AG04450 (cell line): ENCODE measurements at regions not wholly inside any gene's neighbourhood (a gene's known extent, or its start where the extent isn't known, plus 50 kb on each side); places are given as distances from the start of the nearest gene placed in this dataset. TPM values are rescaled to one million over a fixed set of nuclear protein-coding genes. Genes with fewer than 3 reads are reported as not detected.
"Not testable (repeated sequence)": the region's sequence is repeated elsewhere in the genome, so short reads cannot be mapped to it uniquely, and the experiment has no call there.

Experiments used
- CTCF ChIA-PET: fragments of 300-600, 350-600 bp; formaldehyde crosslinking; extraction: SDS; loops from one replicate; lab custom pipeline; 2022; ENCODE audit warnings: antibody characterized with exemption, inconsistent platforms; lab: Charles Lee
- POLR2A ChIA-PET: fragments of 350-600 bp; formaldehyde crosslinking; extraction: SDS; loops from one replicate; lab custom pipeline; 2021; ENCODE audit warnings: antibody characterized with exemption, inconsistent platforms; lab: Yijun Ruan, JAX
- DNase-seq: peaks from one replicate; pipeline ENCODE4 v3.0.0-alpha.2; 2011; ENCODE audit warnings: low read depth, low spot score
- H3K27ac ChIP-seq: one replicate; pipeline ENCODE4 v1.5.1; 2012; ENCODE audit warnings: low read depth, low read length, control low read depth
- H3K27me3 ChIP-seq: one replicate; pipeline ENCODE4 v1.6.0; 2012; ENCODE audit warnings: low read length; ENCODE audit not compliant: control insufficient read depth, insufficient read depth
- H3K4me3 ChIP-seq: 2 replicates; pipeline ENCODE4 v1.5.1; 2011; ENCODE audit warnings: mild to moderate bottlenecking, low read depth, low read length, control low read depth
- H3K9me3 ChIP-seq: 2 replicates; pipeline ENCODE4 v1.5.1; 2012; ENCODE audit warnings: low read length; ENCODE audit not compliant: control insufficient read depth, insufficient read depth
- small RNA-seq: library from RNA; depleted of rRNA; stranded (forward); fragments of <200 nt; gene quantifications from one replicate; pipeline ENCODE3, GENCODE V24; 2012; ENCODE audit warnings: low read depth; ENCODE audit not compliant: insufficient read length

DNA sequence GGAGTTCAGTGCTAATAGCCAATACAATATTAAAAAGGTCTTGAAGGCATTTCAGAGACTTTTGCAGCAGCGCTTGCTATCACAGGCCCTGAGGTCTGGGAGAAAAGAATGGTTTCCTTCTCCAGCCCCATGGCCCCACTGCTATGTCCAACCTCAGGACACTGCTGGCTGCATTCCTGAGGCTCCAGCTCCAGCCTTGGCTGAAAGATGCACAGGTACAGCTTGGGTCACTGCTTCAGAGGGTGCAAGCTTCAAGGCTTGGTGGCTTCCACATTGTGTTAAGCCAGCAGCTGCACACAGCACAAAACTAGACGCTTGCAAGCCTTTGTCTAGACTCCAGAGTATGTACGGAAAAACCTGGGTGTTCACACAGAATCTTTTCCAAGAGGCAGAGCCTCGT is 589.2 kb downstream of the CWH43 start:
- H3K4me3 ChIP-seq, DNase-seq, H3K27me3 ChIP-seq, POLR2A ChIA-PET, H3K27ac ChIP-seq, CTCF ChIA-PET: not testable (repeated sequence)
- peaks cover 26% of the 10 kb centered on the region for H3K9me3 ChIP-seq

DNA sequence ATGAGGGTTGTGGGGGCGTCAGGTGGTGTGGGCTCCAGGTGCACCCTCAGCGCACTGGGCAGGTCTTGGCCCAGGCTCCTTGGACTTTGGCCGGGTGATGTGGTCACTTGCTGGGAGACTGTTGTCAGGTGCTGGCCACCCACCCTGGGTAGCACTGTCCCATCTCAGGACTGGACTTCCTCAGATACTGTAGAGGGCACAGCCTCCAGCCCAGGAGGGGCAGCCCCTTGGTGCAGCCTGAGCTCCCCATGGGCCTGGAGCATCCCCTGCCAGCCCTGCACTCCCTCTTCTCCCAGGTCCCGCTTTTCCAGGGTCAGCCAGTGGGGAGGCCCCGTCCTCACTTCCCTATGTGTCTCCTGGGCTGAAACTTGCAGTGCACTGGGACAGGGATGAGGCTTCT is 592.3 kb downstream of the CWH43 start:
- H3K27me3 ChIP-seq, POLR2A ChIA-PET, CTCF ChIA-PET, H3K4me3 ChIP-seq, H3K27ac ChIP-seq, DNase-seq: not testable (repeated sequence)
- peaks cover 33% of the 10 kb centered on the region for H3K9me3 ChIP-seq

DNA sequence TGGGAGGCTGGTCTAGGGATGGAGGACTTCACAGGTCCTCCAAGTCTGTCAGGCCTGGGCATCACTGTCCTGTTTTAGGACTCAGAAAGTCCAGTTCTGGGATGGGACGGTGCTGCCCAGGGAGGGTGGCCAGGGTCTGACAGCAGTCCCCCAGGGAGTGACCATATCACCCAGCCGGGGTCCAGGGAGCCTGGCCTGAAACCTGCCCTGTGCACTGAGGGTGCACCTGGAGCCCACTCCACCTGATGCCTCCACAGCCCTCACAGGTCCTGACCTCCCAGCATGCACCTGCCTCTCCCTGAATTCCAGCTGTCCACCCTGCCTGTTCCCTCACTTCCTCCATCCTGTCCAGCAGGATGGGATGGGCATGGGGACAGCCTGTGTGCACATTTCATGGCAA is 592.8 kb downstream of the CWH43 start:
- CTCF ChIA-PET, H3K27ac ChIP-seq, H3K27me3 ChIP-seq, H3K4me3 ChIP-seq, DNase-seq, POLR2A ChIA-PET: not testable (repeated sequence)
- peaks cover 31% of the 10 kb centered on the region for H3K9me3 ChIP-seq

DNA sequence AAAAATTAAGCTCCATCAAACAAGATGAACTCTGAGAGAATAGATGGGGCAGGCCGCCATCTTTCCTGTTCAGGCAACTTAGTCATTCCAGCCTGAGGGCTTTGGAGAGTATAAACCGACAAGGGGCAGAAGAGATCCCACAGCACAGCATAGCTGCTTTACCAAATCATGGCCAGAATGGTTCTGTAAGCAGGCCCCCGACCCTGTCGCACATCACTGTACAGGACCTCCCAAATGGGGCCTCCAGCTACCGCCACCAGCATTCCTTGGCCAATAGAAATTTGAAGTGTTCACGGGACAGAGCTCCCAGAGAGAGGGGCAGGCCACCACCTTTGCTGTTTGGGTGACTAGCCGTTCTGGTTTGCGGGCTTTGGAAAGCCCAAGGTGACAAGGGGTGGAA is 594.1 kb downstream of the CWH43 start:
- DNase-seq, H3K4me3 ChIP-seq, POLR2A ChIA-PET, CTCF ChIA-PET, H3K27me3 ChIP-seq, H3K27ac ChIP-seq: not testable (repeated sequence)
- peaks cover 27% of the 10 kb centered on the region for H3K9me3 ChIP-seq

DNA sequence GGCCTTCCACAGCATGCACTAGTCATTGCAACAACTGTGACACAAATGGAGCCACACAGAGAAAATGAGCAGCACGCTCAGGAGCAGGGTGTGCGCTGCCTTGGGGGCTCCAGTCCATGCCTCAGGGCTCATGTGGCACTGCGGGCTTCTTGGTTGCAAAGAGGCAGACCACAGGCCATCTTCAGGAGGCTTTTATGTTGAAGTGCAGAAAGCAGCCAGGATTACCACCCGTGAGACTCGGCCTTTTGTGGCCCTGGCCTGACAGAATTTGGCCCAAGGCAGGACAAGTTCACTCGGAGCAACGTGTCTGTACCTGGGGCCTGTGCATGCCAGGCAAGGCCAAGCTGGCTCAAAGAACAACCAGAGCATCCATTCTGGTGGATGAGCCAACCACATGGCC is 602.3 kb downstream of the CWH43 start:
- DNase-seq, H3K27me3 ChIP-seq, CTCF ChIA-PET, H3K27ac ChIP-seq, H3K4me3 ChIP-seq, H3K9me3 ChIP-seq, POLR2A ChIA-PET: not testable (repeated sequence)

DNA sequence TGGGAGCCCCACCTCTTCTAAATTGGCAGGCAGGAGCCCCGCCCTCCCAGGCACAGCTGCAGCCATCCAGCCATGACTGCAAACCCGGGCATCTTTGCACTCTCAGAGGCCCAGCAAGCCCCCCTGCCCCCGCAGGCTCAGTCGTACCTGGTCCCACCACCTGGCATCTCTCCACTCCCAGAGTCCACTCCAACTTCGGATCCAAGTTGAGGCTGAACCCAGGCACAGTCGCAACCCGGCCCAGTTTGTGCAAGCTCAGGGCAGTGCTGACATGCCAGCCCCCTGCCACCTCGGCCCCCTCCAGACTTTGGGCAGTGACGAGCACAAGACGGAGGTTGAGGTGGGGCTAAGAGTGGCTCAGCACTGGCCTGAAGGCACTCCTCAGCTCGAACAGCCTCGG is 632.4 kb downstream of the CWH43 start:
- H3K27me3 ChIP-seq, POLR2A ChIA-PET, H3K27ac ChIP-seq, H3K4me3 ChIP-seq, DNase-seq, CTCF ChIA-PET: not testable (repeated sequence)
- H3K9me3 ChIP-seq: peaks cover 19% of the 10 kb centered on the region

DNA sequence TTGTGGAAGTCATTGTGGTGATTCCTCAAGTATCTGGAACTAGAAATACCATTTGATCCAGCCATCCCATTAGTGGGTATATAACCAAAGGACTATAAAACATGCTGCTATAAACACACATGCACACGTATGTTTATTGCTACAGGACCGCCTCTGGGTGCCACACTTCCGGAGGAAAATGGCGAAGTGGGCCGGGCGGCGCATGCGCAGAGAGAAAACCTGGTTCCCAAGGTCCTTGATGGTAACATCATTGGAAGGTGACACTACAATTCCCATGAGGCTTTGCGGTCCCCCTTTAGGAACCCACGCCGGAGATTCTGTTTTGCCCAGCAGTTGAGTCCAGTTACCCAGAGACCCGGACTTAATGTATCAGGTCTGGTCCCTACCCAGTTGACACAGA is 640.4 kb downstream of the CWH43 start:
- CTCF ChIA-PET, H3K4me3 ChIP-seq, H3K27me3 ChIP-seq, DNase-seq, H3K27ac ChIP-seq, POLR2A ChIA-PET: not testable (repeated sequence)
- H3K9me3 ChIP-seq: peaks cover 11% of the 10 kb centered on the region

Small RNAs in the stretch of these regions (small RNA-seq; reads per million reads assigned to genes)
- not detected for gene AC119751.2
- not detected for gene AC119751.6
- gene AC119751.7: not detected
- gene AC119751.8: not detected
